Neural progenitor cell (in vitro differentiated cells): ENCODE measurements at regions not wholly inside any gene's neighbourhood (a gene's known extent, or its start where the extent isn't known, plus 50 kb on each side); places are given as distances from the start of the nearest gene placed in this dataset.

Experiments
- DNase-seq: peaks from one replicate; pipeline ENCODE4 v3.0.0-alpha.2; 2016; ENCODE audit warnings: low spot score
- H2AFZ ChIP-seq: fragments of 200-600 bp; sonication (generic); replicated peaks from 2 replicates; pipeline ENCODE4 v1.6.1; 2016; ENCODE audit warnings: antibody characterized with exemption
- H3F3A ChIP-seq: fragments of 200-600 bp; sonication (generic); 2 replicates; pipeline ENCODE4 v1.6.1; 2016; ENCODE audit warnings: antibody characterized with exemption, low read depth
- H3K27ac ChIP-seq: fragments of 200-600 bp; sonication (generic); 2 replicates; pipeline ENCODE4 v1.5.1; 2016; ENCODE audit warnings: mild to moderate bottlenecking
- H3K27me3 ChIP-seq: fragments of 200-600 bp; sonication (generic); 2 replicates; pipeline ENCODE4 v1.6.1; 2016; ENCODE audit warnings: mild to moderate bottlenecking, moderate library complexity
- H3K36me3 ChIP-seq: fragments of 200-600 bp; sonication (generic); 2 replicates; pipeline ENCODE4 v1.5.1; 2016
- H3K4me1 ChIP-seq: fragments of 200-600 bp; sonication (generic); 2 replicates; pipeline ENCODE4 v1.6.1; 2016; ENCODE audit warnings: mixed run types
- H3K4me2 ChIP-seq: fragments of 200-600 bp; sonication (generic); 2 replicates; pipeline ENCODE4 v1.6.1; 2016
- H3K4me3 ChIP-seq: fragments of 200-600 bp; sonication (generic); 2 replicates; pipeline ENCODE4 v1.5.1; 2016
- H3K79me2 ChIP-seq: fragments of 200-600 bp; sonication (generic); 2 replicates; pipeline ENCODE4 v1.6.1; 2016; ENCODE audit warnings: low read depth
- H3K9ac ChIP-seq: fragments of 200-600 bp; sonication (generic); 2 replicates; pipeline ENCODE4 v1.6.1; 2016
- H3K9me3 ChIP-seq: fragments of 200-600 bp; sonication (generic); 2 replicates; pipeline ENCODE4 v1.5.1; 2016; ENCODE audit warnings: low read depth
- H4K20me1 ChIP-seq: fragments of 200-600 bp; sonication (generic); 2 replicates; pipeline ENCODE4 v1.6.1; 2016; ENCODE audit warnings: low read depth
- H3K27ac Mint-ChIP-seq: 3 replicates; pipeline ENCODE4 v1.8.0; 2021; ENCODE audit warnings: mixed read lengths
- H3K27me3 Mint-ChIP-seq: 2 replicates; pipeline ENCODE4 v1.8.0; 2022; ENCODE audit warnings: low read depth, mild to moderate bottlenecking, inconsistent platforms, moderate library complexity, mixed read lengths; ENCODE audit not compliant: insufficient read depth
- H3K36me3 Mint-ChIP-seq: 3 replicates; pipeline ENCODE4 v1.8.0; 2021; ENCODE audit warnings: mixed read lengths
- H3K4me1 Mint-ChIP-seq: 3 replicates; pipeline ENCODE4 v1.8.0; 2021; ENCODE audit warnings: mixed read lengths
- H3K4me3 Mint-ChIP-seq: 3 replicates; pipeline ENCODE4 v1.8.0; 2021; ENCODE audit warnings: mild to moderate bottlenecking, moderate library complexity, mixed read lengths
- H3K9me3 Mint-ChIP-seq: 3 replicates; pipeline ENCODE4 v1.8.0; 2020; ENCODE audit warnings: mixed read lengths
- CTCF ChIP-seq: fragments of 200-600 bp; sonication (generic); IDR thresholded peaks from 2 replicates; pipeline ENCODE4 v1.5.1; 2017; ENCODE audit warnings: antibody characterized with exemption, mild to moderate bottlenecking
- EZH2 ChIP-seq: fragments of 200-600 bp; sonication (generic); IDR thresholded peaks from 2 replicates; pipeline ENCODE4 v1.6.1; 2017; ENCODE audit warnings: antibody characterized with exemption, mild to moderate bottlenecking, moderate library complexity
- EZH2phosphoT487 ChIP-seq: fragments of 200-600 bp; sonication (generic); IDR thresholded peaks from 2 replicates; pipeline ENCODE4 v1.6.1; 2017; ENCODE audit warnings: antibody characterized with exemption

GRCh38 chrX:96430756-96431455 is 253.7 kb upstream of the DIAPH2 start:
- Histone ChIP-seq H2AFZ (no peak overlapping the region), H3K4me3 (no peak overlapping the region), H3K9ac (no peak overlapping the region), H3K27me3 (no peaks in the 10 kb centered on the region), H3K36me3 (no peaks in the 10 kb centered on the region), H3K27ac (no peak overlapping the region), H3K4me2 (no peak overlapping the region), H3K79me2 (no peaks in the 10 kb centered on the region), H4K20me1 (no peaks in the 10 kb centered on the region), H3K9me3 (no peaks in the 10 kb centered on the region), H3K4me1 (no peaks in the 10 kb centered on the region), H3F3A (no peaks in the 10 kb centered on the region)
- H3K9me3 Mint-ChIP-seq = peaks cover 6% of the 10 kb centered on the region
- no peaks in the 10 kb centered on the region for H3K4me1 Mint-ChIP-seq
- H3K4me3 Mint-ChIP-seq = no peak overlapping the region
- TF ChIP-seq EZH2phosphoT487 = no peak
- TF ChIP-seq CTCF = no peak
- TF ChIP-seq EZH2 = no peak
- H3K36me3 Mint-ChIP-seq = no peaks in the 10 kb centered on the region
- DNase-seq = no peak
- peaks cover 2% of the 10 kb centered on the region for H3K27me3 Mint-ChIP-seq
- no peak overlapping the region for H3K27ac Mint-ChIP-seq

- Histone ChIP-seq H3K36me3 (no peaks in the 10 kb centered on the region), H3K4me2 (no peak overlapping the region), H3K27ac (no peak overlapping the region), H2AFZ (no peak overlapping the region), H3K4me1 (no peaks in the 10 kb centered on the region), H3K27me3 (no peaks in the 10 kb centered on the region), H3K9ac (no peak overlapping the region), H4K20me1 (no peaks in the 10 kb centered on the region), H3K9me3 (no peaks in the 10 kb centered on the region), H3F3A (no peaks in the 10 kb centered on the region), H3K4me3 (no peak overlapping the region), H3K79me2 (no peaks in the 10 kb centered on the region)
- Mint-ChIP-seq H3K27me3 (peaks cover 3% of the 10 kb centered on the region), H3K36me3 (no peaks in the 10 kb centered on the region), H3K27ac (no peak overlapping the region), H3K4me3 (no peak overlapping the region), H3K4me1 (no peaks in the 10 kb centered on the region), H3K9me3 (peaks cover 3% of the 10 kb centered on the region)
- DNase-seq = no peak
- no peak for TF ChIP-seq EZH2phosphoT487
- no peak for TF ChIP-seq CTCF
- TF ChIP-seq EZH2 = no peak
Measured at GRCh38 chrX:96432647-96433046, 252.0 kb upstream of the DIAPH2 start.

GRCh38 chrX:96433409-96434077 is 251.1 kb upstream of the DIAPH2 start:
- no peak for DNase-seq
- no peaks in the 10 kb centered on the region for H3K36me3 Mint-ChIP-seq
- no peak overlapping the region for H3K27ac Mint-ChIP-seq
- no peaks in the 10 kb centered on the region for H3K4me1 Mint-ChIP-seq
- TF ChIP-seq EZH2 (no peak), CTCF (no peak), EZH2phosphoT487 (no peak)
- H3K27ac ChIP-seq = no peak overlapping the region
- no peaks in the 10 kb centered on the region for H3K9me3 Mint-ChIP-seq
- no peaks in the 10 kb centered on the region for H3K9me3 ChIP-seq
- no peak overlapping the region for H3K9ac ChIP-seq
- H3K4me3 ChIP-seq = no peak overlapping the region
- no peak overlapping the region for H3K4me3 Mint-ChIP-seq
- H2AFZ ChIP-seq = no peak overlapping the region
- no peaks in the 10 kb centered on the region for H3K4me1 ChIP-seq
- no peak overlapping the region for H3K4me2 ChIP-seq
- no peaks in the 10 kb centered on the region for H3K36me3 ChIP-seq
- H3K27me3 Mint-ChIP-seq = peaks cover 3% of the 10 kb centered on the region
- H3K79me2 ChIP-seq = no peaks in the 10 kb centered on the region
- no peaks in the 10 kb centered on the region for H4K20me1 ChIP-seq
- H3F3A ChIP-seq = no peaks in the 10 kb centered on the region
- no peaks in the 10 kb centered on the region for H3K27me3 ChIP-seq
